ENCODE measurements at regions not wholly inside any gene's neighbourhood (a gene's known extent, or its start where the extent isn't known, plus 50 kb on each side); places are given as distances from the start of the nearest gene placed in this dataset.

- Histone ChIP-seq H3K9me3 (replicated peaks) (peaks cover 10% of the 10 kb centered on the region), H3K27ac (replicated peaks) (no peak overlapping the region), H3K27me3 (ENCODE audit: low read depth) (peaks cover 25% of the 10 kb centered on the region), H3K4me3 (no peak overlapping the region), H3K4me1 (peaks cover 10% of the 10 kb centered on the region), H3K36me3 (no peaks in the 10 kb centered on the region)
- no peak for DNase-seq
- intact Hi-C loops (cut with micrococcal nuclease): no loop called here
- no peak for TF ChIP-seq CTCF (IDR thresholded peaks at IDR 0.05; ENCODE audit: borderline replicate concordance)
These were observed 108.5 kb downstream of the GLI2 start for GRCh38 chr2:120844070-120844738.

GRCh38 chr2:120845277-120845676 is 109.6 kb downstream of the GLI2 start:
- no peak overlapping the region for H3K4me3 ChIP-seq
- peaks cover 10% of the 10 kb centered on the region for H3K4me1 ChIP-seq

DNA sequence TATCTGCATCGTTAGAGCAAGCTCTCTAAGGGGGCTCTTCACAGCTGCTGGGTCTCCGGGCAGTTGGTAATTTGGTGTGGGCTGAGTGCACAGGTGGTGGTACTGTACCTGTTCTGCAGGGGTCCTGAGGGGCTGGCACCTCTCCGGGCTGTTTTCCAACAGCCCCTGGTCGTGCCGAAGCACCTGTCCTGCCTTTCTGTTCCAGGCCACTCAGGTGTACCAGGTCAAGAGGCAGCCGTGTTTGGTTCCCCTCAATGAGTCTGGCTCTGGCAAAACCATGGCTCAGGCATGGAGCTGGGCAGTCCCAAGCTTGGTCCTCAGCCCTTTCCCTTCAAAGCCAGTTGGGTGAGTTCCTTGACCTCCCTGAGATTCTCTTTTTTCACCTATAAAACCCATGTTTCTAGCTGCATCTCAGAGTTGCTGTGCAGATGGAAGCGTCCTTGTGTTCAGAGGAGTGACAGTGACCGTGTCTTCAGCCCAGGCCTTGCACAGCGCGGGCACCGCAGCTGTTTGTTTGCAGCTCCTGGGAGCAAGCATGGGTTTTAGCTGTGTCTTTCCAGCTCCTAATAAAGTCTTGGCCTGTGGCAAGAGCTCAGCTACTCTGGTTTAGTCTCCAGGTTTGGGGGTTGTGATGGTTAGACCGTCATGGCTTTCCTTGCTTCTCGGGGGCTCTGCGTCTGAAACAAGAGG is 110.9 kb downstream of the GLI2 start:
- Histone ChIP-seq H3K27ac (replicated peaks) (no peak overlapping the region), H3K4me3 (no peak overlapping the region), H3K4me1 (peaks cover 6% of the 10 kb centered on the region), H3K27me3 (ENCODE audit: low read depth) (peaks cover 25% of the 10 kb centered on the region), H3K36me3 (no peaks in the 10 kb centered on the region), H3K9me3 (replicated peaks) (peaks cover 25% of the 10 kb centered on the region)
- intact Hi-C loops (cut with micrococcal nuclease): no loop called here
- DNase-seq: no peak
- TF ChIP-seq CTCF (IDR thresholded peaks at IDR 0.05; ENCODE audit: borderline replicate concordance): no peak

More at GRCh38 chr2:120845277-120845676, 109.6 kb downstream of the GLI2 start:
- H3K36me3 ChIP-seq: no peaks in the 10 kb centered on the region
- intact Hi-C loops (cut with micrococcal nuclease): no loop called here
- DNase-seq: peak; percentile 75
- H3K27ac ChIP-seq (replicated peaks): no peak overlapping the region
- H3K9me3 ChIP-seq (replicated peaks): peaks cover 21% of the 10 kb centered on the region
- no peak for TF ChIP-seq CTCF (IDR thresholded peaks at IDR 0.05; ENCODE audit: borderline replicate concordance)
- peaks cover 25% of the 10 kb centered on the region for H3K27me3 ChIP-seq (ENCODE audit: low read depth)

- peaks cover 6% of the 10 kb centered on the region for H3K4me1 ChIP-seq
- TF ChIP-seq CTCF (IDR thresholded peaks at IDR 0.05; ENCODE audit: borderline replicate concordance): no peak
- H3K36me3 ChIP-seq: no peaks in the 10 kb centered on the region
- H3K27me3 ChIP-seq (ENCODE audit: low read depth): peaks cover 25% of the 10 kb centered on the region
- DNase-seq: no peak
- no peak overlapping the region for H3K4me3 ChIP-seq
- intact Hi-C loops (cut with micrococcal nuclease): no loop called here
- peaks cover 25% of the 10 kb centered on the region for H3K9me3 ChIP-seq (replicated peaks)
- H3K27ac ChIP-seq (replicated peaks): no peak overlapping the region
These were observed 112.1 kb downstream of the GLI2 start for GRCh38 chr2:120847700-120848321.

DNA sequence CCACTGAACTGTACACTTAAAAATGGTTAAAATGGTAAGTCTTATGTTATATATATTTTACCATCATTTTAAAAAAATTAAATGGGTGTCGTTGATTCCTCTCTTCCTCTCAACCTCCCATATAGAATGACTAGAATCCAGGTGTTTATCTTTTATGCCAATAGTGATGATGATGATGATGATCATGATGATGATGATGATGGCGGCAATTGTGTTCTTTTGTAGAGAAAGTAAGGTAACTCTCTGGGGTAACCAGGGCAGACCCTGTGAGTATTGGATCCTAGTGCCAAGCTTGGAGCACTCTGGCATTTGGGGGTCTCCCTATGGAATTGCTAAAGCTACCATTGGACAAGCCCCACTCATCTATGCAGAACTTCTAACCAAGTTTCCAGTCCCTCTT is 113.6 kb downstream of the GLI2 start:
- H3K27me3 ChIP-seq (ENCODE audit: low read depth): peaks cover 25% of the 10 kb centered on the region
- no peak for TF ChIP-seq CTCF (IDR thresholded peaks at IDR 0.05; ENCODE audit: borderline replicate concordance)
- H3K36me3 ChIP-seq: no peaks in the 10 kb centered on the region
- intact Hi-C loops (cut with micrococcal nuclease): no loop called here
- H3K9me3 ChIP-seq (replicated peaks): peaks cover 25% of the 10 kb centered on the region
- no peak for DNase-seq
- H3K4me3 ChIP-seq: no peak overlapping the region
- no peaks in the 10 kb centered on the region for H3K4me1 ChIP-seq
- no peak overlapping the region for H3K27ac ChIP-seq (replicated peaks)

Data from left ventricle myocardium inferior (tissue), 1 donor.